HPDE6-E6E7 (cell line): ENCODE measurements at regions not wholly inside any gene's neighbourhood (a gene's known extent, or its start where the extent isn't known, plus 50 kb on each side); places are given as distances from the start of the nearest gene placed in this dataset.

Source experiments
- DNase-seq: peaks from one replicate; pipeline ENCODE4 v3.0.0; 2011; ENCODE audit warnings: missing footprints; ENCODE audit errors: extremely low spot score

DNA sequence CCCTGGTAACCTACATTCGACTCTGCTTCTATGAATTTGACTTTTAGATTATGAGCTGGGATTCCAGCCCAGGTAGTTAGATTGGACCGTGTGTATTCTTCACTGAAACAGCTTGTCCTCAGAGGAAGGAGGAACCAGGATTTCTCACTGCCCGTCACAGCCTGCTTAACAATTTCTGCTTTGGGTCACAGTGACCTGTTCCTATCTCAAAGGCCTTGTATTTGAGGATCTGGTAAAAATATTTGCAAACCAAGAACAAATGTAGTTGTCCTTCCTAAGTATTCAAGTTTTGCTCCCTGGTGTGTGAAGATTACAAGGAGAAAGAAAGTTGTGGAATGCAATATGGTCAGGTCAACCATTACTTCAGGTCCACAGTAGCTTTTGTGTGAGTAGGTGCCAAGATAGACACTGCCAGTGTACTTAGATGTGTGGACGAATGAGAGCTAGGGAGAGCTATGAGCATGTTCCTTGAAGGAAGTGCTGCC lies 55.1 kb downstream of the KIF4B start:
- DNase-seq: no peak

- DNase-seq: no peak
Observed at GRCh38 chr5:155069961-155070360, 56.4 kb downstream of the KIF4B start.

- DNase-seq: no peak
Observed at GRCh38 chr5:155070781-155071180, 57.2 kb downstream of the KIF4B start.

GRCh38 chr5:155076379-155076778 lies 62.8 kb downstream of the KIF4B start:
- DNase-seq: no peak

DNA sequence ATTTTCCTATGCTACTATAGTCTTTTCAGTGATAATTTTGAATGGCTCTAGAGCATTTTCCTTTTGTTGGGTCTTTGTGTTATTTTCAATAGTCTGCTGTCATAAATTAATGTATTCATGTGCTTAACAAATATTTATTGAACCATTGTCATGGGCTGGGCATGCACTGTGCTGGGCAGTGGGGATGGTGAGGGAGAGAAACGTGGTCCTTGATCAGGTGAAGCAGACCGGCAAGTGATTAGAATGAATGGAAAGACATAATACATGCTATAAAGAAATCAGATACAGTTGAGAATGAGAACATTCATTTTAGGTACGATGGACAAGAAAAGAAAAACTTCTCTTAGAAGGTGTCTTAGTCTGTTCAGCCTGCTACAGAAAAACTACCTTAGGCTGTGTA lies 66.1 kb downstream of the KIF4B start:
- DNase-seq: no peak

DNA sequence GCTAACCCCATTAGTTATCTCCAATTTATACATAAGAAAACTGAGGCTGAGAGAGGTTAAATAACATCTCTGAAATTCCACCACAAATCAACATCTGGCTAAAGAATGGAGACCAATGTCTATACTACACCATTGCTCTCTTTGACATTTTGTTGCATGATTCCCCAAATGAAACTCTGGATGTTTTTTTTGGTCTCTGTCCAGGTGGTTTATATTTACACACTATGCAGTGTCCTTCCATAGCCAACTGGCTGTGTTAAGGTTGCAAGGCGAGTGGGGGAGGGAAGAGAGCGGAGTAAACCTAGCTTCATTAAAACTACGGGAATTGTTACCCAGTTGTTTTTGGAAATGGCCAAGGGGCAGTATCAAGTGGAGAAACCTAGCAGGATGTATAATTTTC lies 67.2 kb downstream of the KIF4B start:
- no peak for DNase-seq

DNA sequence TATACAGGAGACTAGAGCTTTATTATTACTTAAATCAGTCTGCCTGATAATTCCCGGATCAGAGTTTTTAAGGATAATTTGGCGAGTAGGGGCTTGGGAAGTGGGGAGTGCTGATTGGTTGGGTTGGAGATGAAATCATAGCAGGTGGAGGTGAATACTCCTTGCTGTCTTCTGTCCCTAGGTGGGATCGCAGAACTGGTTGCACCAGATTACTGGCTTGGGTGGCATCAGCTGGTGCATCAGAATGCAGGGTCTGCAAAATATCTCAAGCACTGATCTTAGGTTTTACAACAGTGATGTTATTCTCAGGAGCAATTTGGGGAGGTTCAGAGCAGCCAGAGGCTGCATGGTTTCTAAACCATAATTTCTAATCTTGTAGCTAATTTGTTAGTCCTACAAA lies 68.1 kb downstream of the KIF4B start:
- no peak for DNase-seq

- DNase-seq: peak; percentile 38
Observed at GRCh38 chr5:155082401-155082800, 68.8 kb downstream of the KIF4B start.

GRCh38 chr5:155085282-155085989 lies 71.9 kb downstream of the KIF4B start:
- DNase-seq: peak; percentile 74

DNA sequence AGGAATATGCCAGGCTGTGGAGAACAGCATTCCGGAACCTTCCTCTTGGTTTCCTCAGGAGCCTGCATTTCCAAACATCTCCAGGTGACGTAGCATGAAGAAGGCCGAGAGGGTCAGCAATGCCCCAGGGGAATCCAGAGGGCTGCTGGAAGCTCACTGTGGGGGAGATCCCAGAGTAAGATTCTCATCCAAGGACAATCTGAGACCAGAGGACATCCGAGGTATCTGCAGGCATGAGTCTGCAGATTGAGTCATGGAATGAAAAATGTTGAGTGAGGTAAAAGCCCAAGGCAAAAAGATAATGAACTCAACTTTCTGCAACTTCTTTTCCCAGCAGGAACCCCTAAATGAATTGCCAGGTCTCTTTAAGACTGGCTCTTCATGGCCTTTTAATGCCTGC lies 73.5 kb downstream of the KIF4B start:
- DNase-seq: no peak

DNA sequence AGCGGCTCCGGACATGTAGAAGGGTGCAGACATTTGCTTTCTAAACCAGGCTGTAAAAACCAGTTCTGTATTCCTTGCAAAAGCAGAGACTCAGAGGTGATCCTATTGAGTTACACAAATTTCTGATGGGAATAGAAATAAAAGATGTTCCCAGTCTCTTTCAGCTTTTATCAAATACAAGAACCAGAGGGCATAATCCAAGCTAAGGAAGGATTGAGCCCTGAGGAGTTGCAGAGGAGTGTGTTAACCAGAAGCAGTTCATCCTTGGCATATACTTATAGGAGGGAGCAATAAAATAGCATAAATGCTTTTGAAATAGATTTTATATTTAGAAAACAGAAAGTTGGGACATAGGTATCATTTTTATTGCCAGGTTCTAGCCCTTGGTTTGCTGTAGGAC lies 75.3 kb downstream of the KIF4B start:
- DNase-seq: no peak

DNA sequence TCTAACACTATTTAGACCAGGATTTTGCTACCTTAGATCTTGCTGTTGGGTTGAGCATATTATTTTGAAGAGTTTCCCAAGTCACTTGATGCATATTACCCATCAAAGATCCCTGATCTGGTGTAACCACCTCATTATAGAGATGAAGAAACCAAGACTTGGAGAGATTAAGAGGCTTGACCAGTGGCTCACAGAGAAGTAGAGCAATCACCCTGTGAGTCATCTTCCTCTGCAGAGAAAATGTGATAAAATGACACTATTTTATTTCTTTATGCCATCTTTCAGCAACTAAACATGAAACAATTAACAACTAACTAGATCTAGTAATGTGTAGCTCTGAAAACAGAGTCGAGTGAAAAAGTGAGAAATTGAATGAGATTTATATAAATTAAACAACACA lies 76.1 kb downstream of the KIF4B start:
- DNase-seq: no peak

DNA sequence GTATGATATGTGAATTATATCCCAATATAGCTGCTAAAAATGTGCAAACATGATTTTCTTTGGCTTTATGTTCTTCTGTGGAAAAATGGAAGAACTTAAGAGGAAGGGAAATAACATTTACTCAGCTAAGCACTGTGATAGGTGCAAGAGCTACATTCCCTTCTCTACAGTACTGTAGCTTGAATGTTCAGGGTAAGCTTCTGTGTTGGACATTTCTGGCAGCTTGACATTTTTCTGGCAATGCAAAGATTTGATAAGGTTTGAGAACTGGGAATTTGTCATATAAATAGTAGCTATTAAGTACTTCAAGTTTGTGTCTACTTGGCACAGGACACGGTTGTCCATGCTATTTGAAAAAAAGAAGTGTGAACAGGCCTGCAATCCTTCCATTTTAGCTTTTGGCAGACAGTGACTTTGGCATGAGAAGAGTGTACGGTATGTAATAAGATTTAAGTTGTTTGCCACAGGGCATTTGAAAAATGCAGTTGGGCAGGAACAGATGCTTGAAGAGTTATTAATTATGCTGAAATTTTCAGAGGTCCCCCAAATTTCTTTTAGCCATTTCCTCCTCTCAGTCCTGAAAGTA lies 77.6 kb downstream of the KIF4B start:
- DNase-seq: no peak

DNA sequence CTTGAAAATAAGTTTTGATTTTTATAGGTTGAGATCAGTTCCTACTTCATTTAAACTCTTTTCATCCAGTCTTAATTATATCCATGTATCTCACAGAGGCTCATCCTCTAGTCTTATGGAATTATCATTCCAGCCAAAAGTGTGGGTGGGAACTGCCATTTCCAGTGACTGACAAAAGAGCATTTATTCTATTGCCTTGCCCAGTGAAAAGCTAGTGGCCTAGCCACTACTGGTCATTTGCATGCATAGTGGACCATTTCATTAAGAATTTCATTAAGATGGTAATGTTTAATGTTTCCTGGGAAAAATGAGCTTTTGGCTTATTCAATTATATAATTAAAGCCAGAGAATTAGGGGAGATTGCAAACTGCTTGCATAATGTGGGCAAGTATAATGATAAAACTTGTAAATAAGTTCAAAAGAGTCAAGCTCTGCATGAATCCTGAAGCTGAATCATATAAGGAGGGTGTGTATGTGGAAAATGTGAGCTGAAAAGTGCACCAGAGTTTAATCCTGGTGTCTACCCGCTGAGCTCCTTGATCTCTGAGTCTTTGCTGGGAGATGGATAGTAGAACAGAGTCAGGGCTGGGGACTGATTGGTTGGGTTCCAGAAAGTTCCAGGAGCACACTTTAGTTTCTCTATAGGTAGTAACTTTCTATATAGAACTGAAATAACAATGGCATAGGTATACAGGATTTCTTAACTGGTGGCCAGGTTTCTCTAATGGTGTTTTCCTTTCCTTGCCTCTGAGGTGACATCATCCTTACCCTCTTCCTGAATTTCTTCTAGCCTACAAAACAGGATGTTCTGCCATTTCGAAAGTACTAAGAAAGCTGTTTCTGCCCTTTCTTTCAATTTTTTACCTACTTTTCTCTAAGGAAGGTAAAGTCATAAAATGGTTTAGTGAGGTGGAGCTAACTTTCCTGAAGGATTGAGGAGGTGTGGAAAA lies 78.5 kb downstream of the KIF4B start:
- peak; percentile 10 for DNase-seq

DNA sequence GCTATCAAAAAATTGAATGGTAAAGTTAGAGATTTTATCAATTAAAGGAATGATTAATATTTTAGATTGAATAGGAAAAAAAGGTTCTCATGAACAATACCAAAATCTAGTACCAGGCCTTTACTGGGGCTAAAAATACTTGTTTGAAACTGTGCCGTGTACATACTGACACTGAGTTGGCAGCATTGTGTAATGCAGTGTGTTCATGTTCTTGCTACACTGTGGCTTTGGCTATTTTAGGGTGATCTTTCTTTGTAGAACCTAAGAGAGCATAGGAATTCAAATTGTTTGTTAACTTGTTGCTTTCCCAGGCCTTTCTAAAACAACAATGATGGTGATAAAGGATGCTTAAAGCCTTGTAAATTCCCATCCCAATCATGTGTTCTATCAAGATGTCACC lies 80.9 kb downstream of the KIF4B start:
- no peak for DNase-seq

DNA sequence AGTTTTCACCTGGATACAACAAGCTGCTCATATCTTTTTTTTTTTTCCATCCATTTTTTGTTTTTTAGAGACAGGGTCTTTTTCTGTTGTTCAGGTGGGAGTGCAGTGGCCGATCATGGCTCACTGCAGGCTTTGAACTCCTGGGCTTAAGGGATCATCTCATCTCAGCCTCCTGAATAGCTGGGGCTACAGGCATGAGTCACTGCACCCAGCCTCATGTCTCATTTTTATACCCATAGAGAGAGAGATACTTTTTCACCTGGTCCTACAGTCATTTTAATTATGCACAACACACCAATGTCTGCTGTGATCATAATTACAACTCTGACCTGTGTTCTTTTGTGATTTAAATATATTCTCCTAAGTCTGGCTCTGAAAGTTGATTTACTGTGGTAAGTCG lies 84.4 kb downstream of the KIF4B start:
- DNase-seq: no peak

- DNase-seq: no peak
Observed at GRCh38 chr5:155098433-155098832, 84.9 kb downstream of the KIF4B start.

DNA sequence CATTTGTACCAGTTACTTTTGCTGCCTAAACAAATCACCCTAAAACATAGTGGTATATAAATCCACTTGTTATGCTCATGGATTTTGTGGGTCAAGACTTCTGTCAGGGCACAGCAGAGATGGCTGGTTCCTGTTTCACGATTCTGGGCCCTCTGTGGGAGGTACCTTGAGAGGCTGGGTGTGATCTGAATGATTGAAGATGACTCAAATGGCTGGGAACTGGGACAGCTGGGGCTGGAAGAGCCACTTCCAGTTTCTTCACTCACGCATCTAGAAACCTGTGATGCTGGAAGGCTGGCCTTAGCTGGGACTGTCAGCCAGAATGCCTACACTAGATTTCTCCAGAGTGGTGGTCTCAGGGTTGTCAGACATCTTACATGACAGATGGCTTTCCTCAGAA lies 88.1 kb downstream of the KIF4B start:
- no peak for DNase-seq

DNA sequence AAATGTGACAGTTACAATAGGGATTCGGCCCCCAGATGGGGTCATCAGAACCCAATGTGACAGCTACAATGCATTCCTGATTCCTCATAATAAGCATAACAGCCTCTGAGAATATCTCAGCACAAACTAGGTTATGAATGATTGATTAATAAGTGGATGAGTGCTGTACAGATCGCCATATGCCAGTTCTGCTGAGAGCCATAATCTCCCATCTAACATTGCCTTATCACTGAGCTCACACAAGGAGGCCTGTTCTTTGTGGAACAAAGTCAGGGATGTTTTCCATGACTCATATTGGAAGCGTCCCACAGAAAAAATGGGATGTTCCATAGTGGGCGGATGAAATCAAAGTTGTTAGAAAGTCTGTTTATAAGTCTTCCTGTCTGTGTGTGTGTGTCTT lies 89.6 kb downstream of the KIF4B start:
- DNase-seq: no peak

- DNase-seq: no peak
Observed at GRCh38 chr5:155104441-155104840, 90.9 kb downstream of the KIF4B start.

DNA sequence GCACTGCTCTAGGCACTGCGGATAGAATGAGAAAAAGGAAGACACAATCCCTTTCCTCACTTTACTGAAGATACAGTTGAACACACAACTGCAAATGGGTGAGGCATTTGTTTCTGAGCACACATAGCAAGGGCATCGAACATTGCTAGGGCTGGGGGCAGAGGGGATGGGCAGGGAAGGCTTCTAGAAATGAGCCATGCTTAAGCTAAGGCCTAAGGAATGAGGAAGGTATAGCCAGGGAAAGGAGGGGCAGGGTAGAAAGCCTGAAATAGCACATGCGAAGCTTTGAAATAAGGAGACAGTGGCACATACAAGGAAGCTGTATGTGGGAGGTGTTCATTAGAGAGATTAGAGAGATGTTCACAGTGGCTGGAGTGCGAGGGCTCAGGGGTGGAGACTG lies 92.7 kb downstream of the KIF4B start:
- DNase-seq: no peak

GRCh38 chr5:155113888-155114287 lies 100.3 kb downstream of the KIF4B start:
- no peak for DNase-seq

GRCh38 chr5:155114655-155115054 lies 101.1 kb downstream of the KIF4B start:
- DNase-seq: no peak
